ENCODE measurements at regions not wholly inside any gene's neighbourhood (a gene's known extent, or its start where the extent isn't known, plus 50 kb on each side); places are given as distances from the start of the nearest gene placed in this dataset.

DNA sequence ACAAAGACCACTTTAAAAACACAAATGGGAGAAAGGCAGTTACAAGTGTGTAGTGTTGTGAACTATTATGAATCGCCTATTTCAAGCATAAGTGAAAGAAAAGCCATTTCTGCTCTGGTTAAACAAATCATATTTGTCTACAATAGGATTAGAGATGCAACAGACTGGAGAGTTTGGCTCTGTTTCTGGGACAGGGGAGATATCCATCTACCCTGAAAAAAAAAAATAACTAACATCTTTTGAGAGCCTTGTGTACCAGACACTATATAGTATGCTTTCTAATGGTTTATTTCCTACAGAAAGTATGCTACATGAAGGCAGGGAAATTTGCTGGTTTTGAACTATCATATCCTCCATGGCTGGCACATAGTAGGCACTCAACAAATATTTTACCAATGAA lies 106.7 kb upstream of the FHIT start (continued):
- TF ChIP-seq, protein P1, sequence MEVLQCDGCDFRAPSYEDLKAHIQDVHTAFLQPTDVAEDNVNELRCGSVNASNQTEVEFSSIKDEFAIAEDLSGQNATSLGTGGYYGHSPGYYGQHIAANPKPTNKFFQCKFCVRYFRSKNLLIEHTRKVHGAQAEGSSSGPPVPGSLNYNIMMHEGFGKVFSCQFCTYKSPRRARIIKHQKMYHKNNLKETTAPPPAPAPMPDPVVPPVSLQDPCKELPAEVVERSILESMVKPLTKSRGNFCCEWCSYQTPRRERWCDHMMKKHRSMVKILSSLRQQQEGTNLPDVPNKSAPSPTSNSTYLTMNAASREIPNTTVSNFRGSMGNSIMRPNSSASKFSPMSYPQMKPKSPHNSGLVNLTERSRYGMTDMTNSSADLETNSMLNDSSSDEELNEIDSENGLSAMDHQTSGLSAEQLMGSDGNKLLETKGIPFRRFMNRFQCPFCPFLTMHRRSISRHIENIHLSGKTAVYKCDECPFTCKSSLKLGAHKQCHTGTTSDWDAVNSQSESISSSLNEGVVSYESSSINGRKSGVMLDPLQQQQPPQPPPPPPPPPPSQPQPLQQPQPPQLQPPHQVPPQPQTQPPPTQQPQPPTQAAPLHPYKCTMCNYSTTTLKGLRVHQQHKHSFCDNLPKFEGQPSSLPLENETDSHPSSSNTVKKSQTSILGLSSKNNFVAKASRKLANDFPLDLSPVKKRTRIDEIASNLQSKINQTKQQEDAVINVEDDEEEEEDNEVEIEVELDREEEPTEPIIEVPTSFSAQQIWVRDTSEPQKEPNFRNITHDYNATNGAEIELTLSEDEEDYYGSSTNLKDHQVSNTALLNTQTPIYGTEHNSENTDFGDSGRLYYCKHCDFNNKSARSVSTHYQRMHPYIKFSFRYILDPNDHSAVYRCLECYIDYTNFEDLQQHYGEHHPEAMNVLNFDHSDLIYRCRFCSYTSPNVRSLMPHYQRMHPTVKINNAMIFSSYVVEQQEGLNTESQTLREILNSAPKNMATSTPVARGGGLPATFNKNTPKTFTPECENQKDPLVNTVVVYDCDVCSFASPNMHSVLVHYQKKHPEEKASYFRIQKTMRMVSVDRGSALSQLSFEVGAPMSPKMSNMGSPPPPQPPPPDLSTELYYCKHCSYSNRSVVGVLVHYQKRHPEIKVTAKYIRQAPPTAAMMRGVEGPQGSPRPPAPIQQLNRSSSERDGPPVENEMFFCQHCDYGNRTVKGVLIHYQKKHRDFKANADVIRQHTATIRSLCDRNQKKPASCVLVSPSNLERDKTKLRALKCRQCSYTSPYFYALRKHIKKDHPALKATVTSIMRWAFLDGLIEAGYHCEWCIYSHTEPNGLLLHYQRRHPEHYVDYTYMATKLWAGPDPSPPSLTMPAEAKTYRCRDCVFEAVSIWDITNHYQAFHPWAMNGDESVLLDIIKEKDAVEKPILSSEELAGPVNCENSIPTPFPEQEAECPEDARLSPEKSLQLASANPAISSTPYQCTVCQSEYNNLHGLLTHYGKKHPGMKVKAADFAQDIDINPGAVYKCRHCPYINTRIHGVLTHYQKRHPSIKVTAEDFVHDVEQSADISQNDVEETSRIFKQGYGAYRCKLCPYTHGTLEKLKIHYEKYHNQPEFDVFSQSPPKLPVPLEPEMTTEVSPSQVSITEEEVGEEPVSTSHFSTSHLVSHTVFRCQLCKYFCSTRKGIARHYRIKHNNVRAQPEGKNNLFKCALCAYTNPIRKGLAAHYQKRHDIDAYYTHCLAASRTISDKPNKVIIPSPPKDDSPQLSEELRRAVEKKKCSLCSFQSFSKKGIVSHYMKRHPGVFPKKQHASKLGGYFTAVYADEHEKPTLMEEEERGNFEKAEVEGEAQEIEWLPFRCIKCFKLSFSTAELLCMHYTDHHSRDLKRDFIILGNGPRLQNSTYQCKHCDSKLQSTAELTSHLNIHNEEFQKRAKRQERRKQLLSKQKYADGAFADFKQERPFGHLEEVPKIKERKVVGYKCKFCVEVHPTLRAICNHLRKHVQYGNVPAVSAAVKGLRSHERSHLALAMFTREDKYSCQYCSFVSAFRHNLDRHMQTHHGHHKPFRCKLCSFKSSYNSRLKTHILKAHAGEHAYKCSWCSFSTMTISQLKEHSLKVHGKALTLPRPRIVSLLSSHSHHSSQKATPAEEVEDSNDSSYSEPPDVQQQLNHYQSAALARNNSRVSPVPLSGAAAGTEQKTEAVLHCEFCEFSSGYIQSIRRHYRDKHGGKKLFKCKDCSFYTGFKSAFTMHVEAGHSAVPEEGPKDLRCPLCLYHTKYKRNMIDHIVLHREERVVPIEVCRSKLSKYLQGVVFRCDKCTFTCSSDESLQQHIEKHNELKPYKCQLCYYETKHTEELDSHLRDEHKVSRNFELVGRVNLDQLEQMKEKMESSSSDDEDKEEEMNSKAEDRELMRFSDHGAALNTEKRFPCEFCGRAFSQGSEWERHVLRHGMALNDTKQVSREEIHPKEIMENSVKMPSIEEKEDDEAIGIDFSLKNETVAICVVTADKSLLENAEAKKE (CRISPR knock-in tag; IDR thresholded peaks at IDR 0.05) = no peak
- TF ChIP-seq, protein P2, sequence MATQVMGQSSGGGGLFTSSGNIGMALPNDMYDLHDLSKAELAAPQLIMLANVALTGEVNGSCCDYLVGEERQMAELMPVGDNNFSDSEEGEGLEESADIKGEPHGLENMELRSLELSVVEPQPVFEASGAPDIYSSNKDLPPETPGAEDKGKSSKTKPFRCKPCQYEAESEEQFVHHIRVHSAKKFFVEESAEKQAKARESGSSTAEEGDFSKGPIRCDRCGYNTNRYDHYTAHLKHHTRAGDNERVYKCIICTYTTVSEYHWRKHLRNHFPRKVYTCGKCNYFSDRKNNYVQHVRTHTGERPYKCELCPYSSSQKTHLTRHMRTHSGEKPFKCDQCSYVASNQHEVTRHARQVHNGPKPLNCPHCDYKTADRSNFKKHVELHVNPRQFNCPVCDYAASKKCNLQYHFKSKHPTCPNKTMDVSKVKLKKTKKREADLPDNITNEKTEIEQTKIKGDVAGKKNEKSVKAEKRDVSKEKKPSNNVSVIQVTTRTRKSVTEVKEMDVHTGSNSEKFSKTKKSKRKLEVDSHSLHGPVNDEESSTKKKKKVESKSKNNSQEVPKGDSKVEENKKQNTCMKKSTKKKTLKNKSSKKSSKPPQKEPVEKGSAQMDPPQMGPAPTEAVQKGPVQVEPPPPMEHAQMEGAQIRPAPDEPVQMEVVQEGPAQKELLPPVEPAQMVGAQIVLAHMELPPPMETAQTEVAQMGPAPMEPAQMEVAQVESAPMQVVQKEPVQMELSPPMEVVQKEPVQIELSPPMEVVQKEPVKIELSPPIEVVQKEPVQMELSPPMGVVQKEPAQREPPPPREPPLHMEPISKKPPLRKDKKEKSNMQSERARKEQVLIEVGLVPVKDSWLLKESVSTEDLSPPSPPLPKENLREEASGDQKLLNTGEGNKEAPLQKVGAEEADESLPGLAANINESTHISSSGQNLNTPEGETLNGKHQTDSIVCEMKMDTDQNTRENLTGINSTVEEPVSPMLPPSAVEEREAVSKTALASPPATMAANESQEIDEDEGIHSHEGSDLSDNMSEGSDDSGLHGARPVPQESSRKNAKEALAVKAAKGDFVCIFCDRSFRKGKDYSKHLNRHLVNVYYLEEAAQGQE (IDR thresholded peaks at IDR 0.05; ENCODE audit: unreplicated experiment) = no peak
- no peak for TF ChIP-seq ZNF331 (CRISPR knock-in tag; IDR thresholded peaks at IDR 0.05; ENCODE audit: low read depth)
- TF ChIP-seq, protein P3, sequence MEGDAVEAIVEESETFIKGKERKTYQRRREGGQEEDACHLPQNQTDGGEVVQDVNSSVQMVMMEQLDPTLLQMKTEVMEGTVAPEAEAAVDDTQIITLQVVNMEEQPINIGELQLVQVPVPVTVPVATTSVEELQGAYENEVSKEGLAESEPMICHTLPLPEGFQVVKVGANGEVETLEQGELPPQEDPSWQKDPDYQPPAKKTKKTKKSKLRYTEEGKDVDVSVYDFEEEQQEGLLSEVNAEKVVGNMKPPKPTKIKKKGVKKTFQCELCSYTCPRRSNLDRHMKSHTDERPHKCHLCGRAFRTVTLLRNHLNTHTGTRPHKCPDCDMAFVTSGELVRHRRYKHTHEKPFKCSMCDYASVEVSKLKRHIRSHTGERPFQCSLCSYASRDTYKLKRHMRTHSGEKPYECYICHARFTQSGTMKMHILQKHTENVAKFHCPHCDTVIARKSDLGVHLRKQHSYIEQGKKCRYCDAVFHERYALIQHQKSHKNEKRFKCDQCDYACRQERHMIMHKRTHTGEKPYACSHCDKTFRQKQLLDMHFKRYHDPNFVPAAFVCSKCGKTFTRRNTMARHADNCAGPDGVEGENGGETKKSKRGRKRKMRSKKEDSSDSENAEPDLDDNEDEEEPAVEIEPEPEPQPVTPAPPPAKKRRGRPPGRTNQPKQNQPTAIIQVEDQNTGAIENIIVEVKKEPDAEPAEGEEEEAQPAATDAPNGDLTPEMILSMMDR (conservative IDR thresholded peaks at IDR 0.05; ENCODE audit: low read depth in 2 of 2) = no peak
